Stimulated activated CD4-positive, alpha-beta T cell treated with anti-CD3 and anti-CD28 coated beads, Interleukin-2, amount 100 ng/mL, for 24 hours (primary cell): ENCODE measurements at regions not wholly inside any gene's neighbourhood (a gene's known extent, or its start where the extent isn't known, plus 50 kb on each side); places are given as distances from the start of the nearest gene placed in this dataset.
"Not testable (repeated sequence)": the region's sequence is repeated elsewhere in the genome, so short reads cannot be mapped to it uniquely, and the experiment has no call there.

ENCODE experiments used
- DNase-seq, 2 donors: peaks; one replicate each; pipeline ENCODE4 v3.0.0-alpha.2; 2020

GRCh38 chr15:95636107-95636506 is 694.4 kb upstream of the NR2F2 start:
- no peak for DNase-seq

DNA sequence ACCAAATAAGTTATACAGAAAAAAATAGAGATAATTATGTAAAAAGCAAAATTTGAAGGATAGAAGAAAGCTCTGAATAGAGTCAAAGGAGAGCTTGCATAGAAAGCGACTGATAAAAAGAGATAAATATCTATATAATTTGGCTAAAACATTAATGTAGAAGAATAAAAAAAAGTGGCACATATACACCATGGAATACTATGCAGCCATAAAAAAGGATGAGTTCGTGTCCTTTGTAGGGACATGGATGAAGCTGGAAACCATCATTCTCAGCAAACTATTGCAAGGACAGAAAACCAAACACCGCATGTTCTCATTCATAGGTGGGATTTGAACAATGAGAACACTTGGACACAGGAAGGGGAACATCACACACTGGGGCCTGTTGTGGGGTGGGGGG is 693.3 kb upstream of the NR2F2 start:
- DNase-seq: not testable (repeated sequence)

DNA sequence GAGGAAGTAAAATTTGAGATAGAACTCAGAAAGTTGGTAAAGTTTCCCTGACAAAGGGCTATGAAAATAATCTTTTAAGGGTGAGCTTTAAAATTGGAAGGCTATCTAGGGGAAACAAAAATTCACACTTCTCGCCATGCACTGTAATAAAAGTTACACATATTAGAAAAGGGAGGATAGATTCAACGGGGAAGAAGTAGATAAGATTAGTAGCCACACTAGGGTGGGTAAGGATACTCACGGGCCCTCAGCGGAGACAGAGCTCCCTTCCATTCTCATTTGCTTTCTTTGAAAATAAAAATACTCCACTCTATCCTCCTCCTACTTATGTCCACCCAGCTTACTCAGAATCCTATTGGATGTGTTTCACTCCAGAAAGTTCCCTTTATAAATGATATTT is 691.3 kb upstream of the NR2F2 start:
- no peak for DNase-seq

DNA sequence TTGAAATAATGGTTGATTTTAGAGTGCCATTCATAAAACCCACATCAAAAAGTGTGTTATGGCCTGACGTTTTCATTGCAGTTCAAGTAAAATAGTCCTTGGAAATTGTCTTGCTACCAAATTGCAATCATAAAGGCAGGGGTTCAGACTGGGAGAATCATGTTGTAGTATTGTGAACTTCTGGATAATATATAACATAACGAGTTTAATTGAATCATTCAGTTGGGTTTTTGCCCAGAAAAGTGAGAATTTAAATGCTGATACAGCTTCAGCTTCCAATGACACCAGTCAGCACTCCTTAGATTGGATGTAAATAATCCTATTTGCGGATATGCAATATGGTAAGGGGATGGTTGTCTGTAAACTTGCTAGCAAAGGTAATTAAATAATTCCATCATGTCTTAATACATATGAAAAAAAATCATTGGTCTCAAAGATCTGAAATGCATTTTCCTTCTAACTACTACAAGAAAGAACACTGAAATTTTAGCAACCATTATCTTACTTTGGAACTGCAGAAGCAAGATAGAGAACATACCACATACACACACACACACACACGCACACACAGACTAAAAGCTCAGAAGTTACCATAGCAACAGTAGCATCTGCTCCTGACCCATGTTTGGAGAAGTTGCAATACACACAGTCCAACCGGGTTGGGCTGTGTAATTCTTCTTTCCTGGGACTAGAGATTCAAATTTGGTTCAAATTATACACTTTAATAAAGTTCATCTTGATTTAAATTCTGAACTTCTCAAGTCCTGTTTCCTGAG is 686.2 kb upstream of the NR2F2 start:
- DNase-seq: no peak

DNA sequence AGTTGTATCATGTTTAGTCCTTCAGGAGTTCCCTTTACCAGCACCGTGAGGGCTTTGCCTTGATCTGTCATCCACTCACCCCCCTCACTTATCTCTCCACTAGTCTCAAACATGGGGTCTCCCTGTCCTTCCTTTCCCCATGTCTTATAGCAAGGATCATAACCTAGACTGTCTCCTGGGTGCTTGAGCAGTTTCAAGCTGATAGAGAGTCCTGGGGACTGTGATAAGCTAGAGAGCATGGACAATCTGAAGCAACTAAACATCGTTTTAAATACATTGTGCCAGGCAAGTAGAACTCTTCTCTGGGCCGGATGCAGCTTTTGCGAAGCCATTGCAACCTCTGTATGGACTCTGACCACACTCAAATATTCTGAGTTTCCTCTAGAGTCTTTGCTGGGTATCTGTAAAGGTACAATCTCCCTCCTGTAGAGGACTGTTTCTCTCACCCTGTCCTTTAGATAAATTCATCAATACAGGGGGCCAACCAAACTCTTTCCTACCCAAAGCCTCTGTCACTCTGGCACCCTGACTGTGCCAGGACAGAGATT is 684.6 kb upstream of the NR2F2 start:
- no peak for DNase-seq

- DNase-seq: no peak
These were observed 683.8 kb upstream of the NR2F2 start for GRCh38 chr15:95646484-95647273.

GRCh38 chr15:95647531-95648277 is 682.8 kb upstream of the NR2F2 start:
- DNase-seq: no peak

- no peak for DNase-seq
These were observed 677.1 kb upstream of the NR2F2 start for GRCh38 chr15:95653361-95653805.

GRCh38 chr15:95655089-95655607 is 675.4 kb upstream of the NR2F2 start:
- DNase-seq: no peak

- DNase-seq: no peak
These were observed 673.9 kb upstream of the NR2F2 start for GRCh38 chr15:95656595-95656994.

- no peak for DNase-seq
These were observed 671.7 kb upstream of the NR2F2 start for GRCh38 chr15:95658799-95659198.

DNA sequence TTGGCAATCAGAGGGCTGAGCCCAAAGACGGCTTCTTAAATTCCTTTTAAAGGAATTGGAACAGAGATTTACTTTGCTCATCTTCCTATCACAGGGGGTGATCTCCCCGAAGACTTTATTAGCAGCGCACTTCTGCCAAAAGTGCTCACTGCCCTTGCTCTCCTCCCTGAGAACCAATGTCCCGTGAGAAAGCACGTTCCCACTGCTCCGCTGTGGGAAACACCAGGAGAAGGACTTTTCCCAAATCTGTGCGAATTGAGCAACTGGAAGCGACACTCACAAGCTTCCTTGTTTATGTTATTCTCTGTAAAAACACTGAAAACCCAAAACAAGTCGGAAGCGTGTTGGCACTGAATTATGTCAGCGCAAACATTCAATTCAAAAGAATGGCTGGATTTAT is 670.8 kb upstream of the NR2F2 start:
- DNase-seq: no peak

DNA sequence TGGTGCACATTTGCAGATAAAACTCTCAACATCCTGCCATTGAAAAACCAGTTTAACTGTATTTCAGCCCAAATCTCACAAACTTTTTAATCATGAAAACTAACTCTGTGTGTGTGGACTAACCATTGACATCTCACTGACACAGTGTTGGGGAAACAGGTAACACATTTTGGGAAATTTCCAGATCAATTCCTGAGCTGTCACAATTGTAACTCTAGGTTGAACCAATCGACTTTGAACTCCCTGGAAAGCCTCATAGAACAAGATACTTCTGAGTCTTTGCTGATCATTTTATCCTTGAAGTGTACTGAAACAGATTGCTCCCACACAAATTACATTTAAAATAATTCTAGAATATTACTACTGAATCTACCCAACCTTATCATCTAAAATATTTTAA is 667.9 kb upstream of the NR2F2 start:
- no peak for DNase-seq

DNA sequence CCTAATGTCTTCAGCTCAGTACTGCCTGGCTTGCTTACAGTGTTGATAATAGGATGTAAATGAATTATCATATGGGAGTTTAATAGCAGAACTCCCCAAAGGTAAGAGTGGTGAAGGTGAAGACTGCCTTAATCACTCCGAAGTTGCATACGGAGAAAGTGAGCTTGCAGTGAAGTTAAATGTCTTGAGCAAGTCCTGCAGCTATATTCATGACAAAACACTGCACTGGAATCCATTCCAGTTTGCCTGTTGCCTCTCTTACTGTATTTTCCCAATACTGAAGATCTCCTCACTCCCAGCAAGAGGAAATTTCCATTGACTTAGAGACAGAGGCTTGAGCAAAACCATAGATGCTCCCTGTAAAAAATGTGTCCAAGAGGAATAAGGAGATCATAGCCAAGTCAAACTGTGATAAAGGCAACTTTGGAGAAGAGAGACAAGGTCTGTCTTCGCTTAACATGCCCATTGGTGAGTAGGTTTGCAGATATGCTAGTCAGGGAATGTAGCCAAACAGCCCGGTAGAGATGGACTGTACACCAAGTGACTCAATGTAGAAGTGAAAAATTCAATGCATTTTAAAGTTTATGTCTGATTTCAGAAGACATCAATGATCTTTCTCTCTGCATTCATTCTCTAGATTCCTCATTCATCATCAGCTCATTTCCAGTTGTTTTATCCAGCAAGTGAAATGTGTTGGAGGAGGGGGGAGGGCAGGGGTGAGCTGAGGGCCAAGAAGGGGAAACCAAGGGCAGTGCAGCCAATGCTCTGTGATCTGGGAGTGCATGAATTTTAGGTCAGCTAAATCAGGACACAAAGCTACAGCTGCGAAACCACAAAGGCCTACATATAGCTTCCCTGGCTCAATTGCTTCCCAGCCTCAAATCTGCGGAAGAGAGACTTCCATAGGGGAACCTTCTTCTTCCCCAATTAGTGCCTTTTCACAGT is 667.1 kb upstream of the NR2F2 start:
- no peak for DNase-seq

GRCh38 chr15:95664450-95664849 is 666.0 kb upstream of the NR2F2 start:
- no peak for DNase-seq

GRCh38 chr15:95669146-95669922 is 661.2 kb upstream of the NR2F2 start:
- no peak for DNase-seq

GRCh38 chr15:95674031-95674430 is 656.5 kb upstream of the NR2F2 start:
- DNase-seq: no peak

DNA sequence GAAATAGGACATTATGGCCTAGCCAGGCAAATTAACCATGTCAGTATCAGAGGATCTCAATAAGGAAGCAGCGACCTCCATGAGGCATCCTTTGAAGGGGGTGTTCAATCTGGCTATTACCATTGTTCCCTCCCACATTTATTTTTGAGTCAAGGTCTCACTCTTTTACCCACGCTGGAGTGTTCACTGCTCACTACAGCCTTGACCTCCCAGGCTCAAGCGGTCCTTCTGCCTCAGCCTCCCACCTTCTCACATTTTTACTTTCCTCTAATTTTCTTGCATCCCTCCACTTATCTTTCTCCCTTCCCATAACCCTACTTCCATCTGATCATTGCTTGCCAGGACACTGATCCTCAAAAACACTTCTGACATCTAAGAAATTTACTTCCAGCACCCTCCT is 654.0 kb upstream of the NR2F2 start:
- DNase-seq: no peak

GRCh38 chr15:95679847-95680582 is 650.5 kb upstream of the NR2F2 start:
- no peak for DNase-seq

- no peak for DNase-seq
These were observed 649.8 kb upstream of the NR2F2 start for GRCh38 chr15:95680728-95681127.
